Cardiac muscle cell (in vitro differentiated cells and primary cell): ENCODE measurements at regions not wholly inside any gene's neighbourhood (a gene's known extent, or its start where the extent isn't known, plus 50 kb on each side); places are given as distances from the start of the nearest gene placed in this dataset.

ENCODE experiments used
- DNase-seq, 2 donors: peaks; one replicate each; pipeline versions ENCODE4 v3.0.0 to v3.0.0-alpha.2; 2010 to 2017; ENCODE audit warnings: low read depth in 1 of 2, low spot score in 1 of 2
- H3K27ac ChIP-seq: fragments of 200-600 bp; sonication (generic); 2 replicates; pipeline ENCODE4 v1.5.1; 2016
- H3K27me3 ChIP-seq: fragments of 200-600 bp; sonication (generic); 2 replicates; pipeline ENCODE4 v1.6.0; 2016; ENCODE audit warnings: control low read depth
- H3K36me3 ChIP-seq: fragments of 200-600 bp; sonication (generic); 2 replicates; pipeline ENCODE4 v1.5.1; 2016; ENCODE audit warnings: control low read depth
- H3K4me1 ChIP-seq: fragments of 200-600 bp; sonication (generic); 2 replicates; pipeline ENCODE4 v1.8.1; 2017; ENCODE audit warnings: low read depth, mild to moderate bottlenecking, mixed run types
- H3K4me3 ChIP-seq: fragments of 200-600 bp; sonication (generic); 2 replicates; pipeline ENCODE4 v1.5.1; 2016; ENCODE audit warnings: mild to moderate bottlenecking
- H3K9me3 ChIP-seq: fragments of 200-600 bp; sonication (generic); 2 replicates; pipeline ENCODE4 v1.5.1; 2017; ENCODE audit warnings: low read depth, mild to moderate bottlenecking, control low read depth
- TF ChIP-seq, protein P1 (sequence below): IDR thresholded peaks from 2 replicates; pipeline ENCODE4 v1.5.1; 2012; ENCODE audit warnings: low read depth, mild to moderate bottlenecking, low read length

DNA sequence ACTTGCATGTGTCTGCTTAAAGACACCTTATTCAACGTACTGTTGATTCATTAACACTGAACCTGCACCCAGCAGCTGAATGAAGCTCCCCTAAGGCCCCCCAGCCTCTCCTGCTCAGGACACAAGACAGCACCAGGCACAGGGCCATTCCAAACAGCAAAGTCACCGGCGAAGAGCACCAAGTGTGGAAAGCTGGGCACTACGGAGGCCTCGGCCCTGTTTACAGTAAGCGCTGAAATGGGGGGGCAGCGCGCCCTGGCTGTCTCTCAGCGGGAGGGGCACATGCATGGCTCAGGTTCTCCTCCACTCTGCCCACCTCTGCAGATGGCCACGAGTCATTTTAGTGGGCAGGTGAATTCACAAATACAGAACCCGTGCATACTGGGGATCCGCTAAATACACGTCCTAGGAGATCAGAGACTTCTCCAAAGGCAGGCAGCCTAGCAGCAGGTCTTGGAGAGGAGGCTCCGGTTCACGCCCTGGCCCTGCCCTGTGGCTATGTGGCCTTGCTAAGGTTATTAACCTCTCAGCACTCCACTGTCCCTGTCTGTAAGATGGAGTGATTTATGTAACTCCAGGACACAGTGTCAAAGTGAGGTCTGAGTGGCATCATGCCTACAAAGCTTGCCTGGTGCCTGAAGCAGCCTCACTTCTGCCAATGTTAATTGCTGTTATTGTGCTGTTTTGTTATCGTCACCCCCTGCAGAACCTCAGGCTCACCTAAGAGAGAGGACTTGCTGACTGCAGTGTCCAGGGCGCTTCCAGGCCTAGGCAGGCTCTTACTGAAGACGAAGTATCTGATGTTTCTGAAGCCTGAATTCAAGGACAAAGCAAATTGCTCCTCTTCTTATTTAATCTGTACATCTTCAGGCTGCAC, 207.4 kb upstream of the SOX1 start:
- peak in 1 of 2 donors; percentile 22 for DNase-seq
- TF ChIP-seq, protein P1, sequence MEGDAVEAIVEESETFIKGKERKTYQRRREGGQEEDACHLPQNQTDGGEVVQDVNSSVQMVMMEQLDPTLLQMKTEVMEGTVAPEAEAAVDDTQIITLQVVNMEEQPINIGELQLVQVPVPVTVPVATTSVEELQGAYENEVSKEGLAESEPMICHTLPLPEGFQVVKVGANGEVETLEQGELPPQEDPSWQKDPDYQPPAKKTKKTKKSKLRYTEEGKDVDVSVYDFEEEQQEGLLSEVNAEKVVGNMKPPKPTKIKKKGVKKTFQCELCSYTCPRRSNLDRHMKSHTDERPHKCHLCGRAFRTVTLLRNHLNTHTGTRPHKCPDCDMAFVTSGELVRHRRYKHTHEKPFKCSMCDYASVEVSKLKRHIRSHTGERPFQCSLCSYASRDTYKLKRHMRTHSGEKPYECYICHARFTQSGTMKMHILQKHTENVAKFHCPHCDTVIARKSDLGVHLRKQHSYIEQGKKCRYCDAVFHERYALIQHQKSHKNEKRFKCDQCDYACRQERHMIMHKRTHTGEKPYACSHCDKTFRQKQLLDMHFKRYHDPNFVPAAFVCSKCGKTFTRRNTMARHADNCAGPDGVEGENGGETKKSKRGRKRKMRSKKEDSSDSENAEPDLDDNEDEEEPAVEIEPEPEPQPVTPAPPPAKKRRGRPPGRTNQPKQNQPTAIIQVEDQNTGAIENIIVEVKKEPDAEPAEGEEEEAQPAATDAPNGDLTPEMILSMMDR: no peak
- H3K36me3 ChIP-seq: no peaks in the 10 kb centered on the region
- no peaks in the 10 kb centered on the region for H3K9me3 ChIP-seq
- peak overlapping the region; percentile 54 for H3K27ac ChIP-seq
- H3K4me1 ChIP-seq: peaks cover 10% of the 10 kb centered on the region
- H3K27me3 ChIP-seq: peaks cover 12% of the 10 kb centered on the region
- no peak overlapping the region for H3K4me3 ChIP-seq

DNA sequence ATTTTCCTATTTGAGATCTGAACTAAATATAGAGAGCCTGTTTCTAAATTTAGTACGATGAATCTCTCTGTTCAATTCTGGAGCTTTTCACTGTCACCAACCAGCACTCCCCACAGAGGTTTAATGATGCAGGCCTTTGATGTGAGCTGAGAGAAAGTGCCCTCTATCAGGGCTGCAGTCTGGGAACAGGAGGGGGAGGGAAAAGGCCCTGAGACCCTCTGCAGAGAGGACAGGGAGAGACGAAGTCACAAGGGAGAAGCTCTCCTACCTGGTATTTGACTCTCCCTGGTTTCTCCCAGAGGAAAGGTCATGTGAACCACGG, 206.8 kb upstream of the SOX1 start:
- peak in 1 of 2 donors; percentile 56 for DNase-seq
- Histone ChIP-seq H3K4me3 (no peak overlapping the region), H3K27ac (peak overlapping the region; percentile 54), H3K4me1 (peaks cover 10% of the 10 kb centered on the region), H3K27me3 (peaks cover 13% of the 10 kb centered on the region), H3K9me3 (no peaks in the 10 kb centered on the region), H3K36me3 (no peaks in the 10 kb centered on the region)
- TF ChIP-seq, protein P1: no peak

DNA sequence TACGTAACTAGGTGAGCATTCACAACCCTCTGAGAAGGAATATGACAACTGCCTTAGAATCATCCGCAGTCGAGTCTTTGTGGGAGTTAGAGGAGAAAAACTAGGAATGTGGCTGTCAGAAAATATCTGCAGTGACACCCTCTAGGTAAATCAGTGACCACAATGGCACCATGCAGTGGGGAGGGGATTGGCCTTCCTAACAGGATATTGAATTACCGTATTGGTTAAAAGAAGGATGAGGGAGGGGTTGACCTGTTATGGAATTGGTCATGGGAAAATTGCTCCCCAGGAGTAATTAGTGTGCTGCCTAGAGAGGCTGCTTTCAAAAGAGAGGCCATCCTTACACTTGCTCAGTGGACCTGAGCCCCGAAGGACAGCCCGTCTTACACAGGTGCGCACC, 205.6 kb upstream of the SOX1 start:
- TF ChIP-seq, protein P1: no peak
- H3K4me3 ChIP-seq: no peak overlapping the region
- no peak overlapping the region for H3K27ac ChIP-seq
- no peaks in the 10 kb centered on the region for H3K36me3 ChIP-seq
- no peaks in the 10 kb centered on the region for H3K9me3 ChIP-seq
- no peak for DNase-seq
- H3K4me1 ChIP-seq: peaks cover 10% of the 10 kb centered on the region
- peaks cover 18% of the 10 kb centered on the region for H3K27me3 ChIP-seq

DNA sequence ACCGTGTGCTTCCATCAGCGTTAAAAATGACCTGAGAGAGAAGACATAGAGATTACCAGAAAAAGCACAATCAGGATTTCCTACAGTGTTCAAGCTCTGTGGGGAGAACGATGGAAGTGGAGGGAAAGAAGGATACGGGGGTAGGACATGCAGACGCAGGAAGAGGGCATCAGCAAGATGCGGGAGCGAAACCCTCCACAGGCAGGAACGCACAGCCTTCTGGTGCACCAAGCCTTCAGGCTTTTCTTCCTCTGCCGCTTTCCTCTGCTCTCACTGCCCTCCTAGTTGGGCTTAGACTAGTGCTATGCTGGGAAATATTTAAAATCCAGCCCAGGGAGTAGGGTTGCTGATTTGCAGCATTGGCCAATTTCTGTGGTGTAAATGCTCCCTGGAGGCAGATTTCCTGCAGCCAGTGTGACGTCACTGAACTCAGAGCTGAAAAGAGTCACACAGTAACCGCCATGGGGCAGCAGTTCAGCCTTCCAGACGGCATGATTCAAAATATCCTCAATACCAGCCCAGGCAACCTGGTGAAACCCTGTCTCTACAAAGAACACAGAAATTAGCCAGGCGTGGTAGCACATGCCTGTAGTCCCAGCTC, 205.1 kb upstream of the SOX1 start:
- TF ChIP-seq, protein P1: no peak
- no peak for DNase-seq

DNA sequence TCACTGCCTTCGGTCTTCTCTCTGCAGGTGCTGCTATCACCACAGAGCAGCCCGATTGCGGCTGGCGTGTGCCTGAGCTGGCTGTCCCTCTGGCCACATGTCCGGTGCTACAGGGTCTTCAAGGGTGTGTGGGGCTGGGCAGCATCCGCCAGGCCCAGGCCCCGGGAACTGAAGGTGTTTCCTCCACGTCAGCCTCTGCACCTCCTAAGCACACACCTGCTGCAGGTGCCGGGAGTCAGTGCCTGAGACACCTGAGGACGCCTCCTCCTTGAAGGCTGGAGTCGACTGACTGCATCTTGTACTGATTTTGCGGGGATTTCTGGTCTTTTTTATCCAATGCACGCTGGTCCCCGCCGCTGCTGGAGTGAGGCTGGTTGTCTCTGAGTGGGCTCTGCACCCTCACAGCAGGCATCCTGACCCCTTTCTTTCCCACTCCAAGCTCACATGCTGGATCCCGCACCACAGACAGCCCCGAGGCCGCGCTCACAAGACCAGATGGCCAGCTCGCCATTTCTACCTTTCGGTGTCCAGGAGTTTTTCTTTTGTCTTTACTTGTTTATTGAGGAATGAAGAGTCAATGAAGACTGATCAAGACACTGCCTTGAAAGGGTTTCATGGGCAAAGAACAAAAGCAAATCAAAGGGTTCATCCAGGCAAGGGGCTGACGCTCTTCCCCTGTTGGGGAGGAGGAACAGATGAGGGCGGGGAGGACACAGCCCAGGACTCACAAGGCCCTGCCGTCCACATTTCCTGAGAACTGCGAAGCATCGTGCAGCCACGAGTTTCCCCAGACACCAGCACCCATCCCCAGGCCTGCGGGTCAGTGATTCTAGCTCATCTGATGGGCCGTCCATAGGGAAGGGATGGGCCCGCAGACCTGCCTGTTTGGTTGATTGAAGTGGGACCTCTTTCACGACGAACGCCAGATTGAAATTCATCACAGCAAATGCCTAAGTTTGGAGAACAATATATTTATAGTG, 203.8 kb upstream of the SOX1 start:
- Histone ChIP-seq H3K9me3 (no peaks in the 10 kb centered on the region), H3K36me3 (no peaks in the 10 kb centered on the region), H3K4me1 (peaks cover 10% of the 10 kb centered on the region), H3K27ac (no peak overlapping the region), H3K4me3 (no peak overlapping the region), H3K27me3 (peaks cover 34% of the 10 kb centered on the region)
- no peak for DNase-seq
- TF ChIP-seq, protein P1: no peak

More for the DNA sequence above, 205.1 kb upstream of the SOX1 start:
- H3K36me3 ChIP-seq: no peaks in the 10 kb centered on the region
- H3K27me3 ChIP-seq: peaks cover 21% of the 10 kb centered on the region
- H3K9me3 ChIP-seq: no peaks in the 10 kb centered on the region
- no peak overlapping the region for H3K27ac ChIP-seq
- H3K4me1 ChIP-seq: peaks cover 10% of the 10 kb centered on the region
- H3K4me3 ChIP-seq: no peak overlapping the region
